ENCODE measurements at regions not wholly inside any gene's neighbourhood (a gene's known extent, or its start where the extent isn't known, plus 50 kb on each side); places are given as distances from the start of the nearest gene placed in this dataset.
A peak's percentile ranks its signal among the peaks of the same experiment; 100 is the strongest.

DNA sequence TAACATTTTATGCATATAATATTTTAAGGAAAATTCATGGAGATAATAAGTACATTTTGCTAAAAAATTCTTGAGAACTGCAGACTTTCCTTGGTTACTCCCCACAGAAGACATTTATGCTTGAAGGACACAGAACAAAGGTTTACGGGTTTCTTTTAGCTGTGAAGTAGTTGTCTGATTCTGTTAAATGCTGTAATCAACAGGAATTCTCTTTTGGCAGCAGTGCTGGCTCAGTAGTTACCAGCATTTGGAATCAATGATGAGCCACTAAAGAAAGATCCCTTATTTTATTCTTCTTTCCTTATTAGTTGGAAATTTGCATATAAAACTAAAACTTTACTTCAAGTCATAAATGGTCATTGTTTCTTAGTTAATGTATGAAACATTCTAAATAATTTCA lies 199.3 kb upstream of the FAT4 start:
- no peak overlapping the region for H3K4me3 Mint-ChIP-seq (ENCODE audit: low read depth)
- H3K27ac Mint-ChIP-seq, result no peak overlapping the region
- TF ChIP-seq, protein P1, sequence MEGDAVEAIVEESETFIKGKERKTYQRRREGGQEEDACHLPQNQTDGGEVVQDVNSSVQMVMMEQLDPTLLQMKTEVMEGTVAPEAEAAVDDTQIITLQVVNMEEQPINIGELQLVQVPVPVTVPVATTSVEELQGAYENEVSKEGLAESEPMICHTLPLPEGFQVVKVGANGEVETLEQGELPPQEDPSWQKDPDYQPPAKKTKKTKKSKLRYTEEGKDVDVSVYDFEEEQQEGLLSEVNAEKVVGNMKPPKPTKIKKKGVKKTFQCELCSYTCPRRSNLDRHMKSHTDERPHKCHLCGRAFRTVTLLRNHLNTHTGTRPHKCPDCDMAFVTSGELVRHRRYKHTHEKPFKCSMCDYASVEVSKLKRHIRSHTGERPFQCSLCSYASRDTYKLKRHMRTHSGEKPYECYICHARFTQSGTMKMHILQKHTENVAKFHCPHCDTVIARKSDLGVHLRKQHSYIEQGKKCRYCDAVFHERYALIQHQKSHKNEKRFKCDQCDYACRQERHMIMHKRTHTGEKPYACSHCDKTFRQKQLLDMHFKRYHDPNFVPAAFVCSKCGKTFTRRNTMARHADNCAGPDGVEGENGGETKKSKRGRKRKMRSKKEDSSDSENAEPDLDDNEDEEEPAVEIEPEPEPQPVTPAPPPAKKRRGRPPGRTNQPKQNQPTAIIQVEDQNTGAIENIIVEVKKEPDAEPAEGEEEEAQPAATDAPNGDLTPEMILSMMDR (IDR thresholded peaks at IDR 0.05; ENCODE audit: unreplicated experiment), result no peak
- no peaks in the 10 kb centered on the region for H3K36me3 Mint-ChIP-seq (ENCODE audit: insufficient read depth)
- H3K27me3 Mint-ChIP-seq, result no peaks in the 10 kb centered on the region
- H3K9me3 Mint-ChIP-seq (ENCODE audit: low read depth), result no peaks in the 10 kb centered on the region
- no peak for DNase-seq (ENCODE audit: low spot score, unreplicated experiment)
- peaks cover 4% of the 10 kb centered on the region for H3K4me1 Mint-ChIP-seq (ENCODE audit: low read depth)

DNA sequence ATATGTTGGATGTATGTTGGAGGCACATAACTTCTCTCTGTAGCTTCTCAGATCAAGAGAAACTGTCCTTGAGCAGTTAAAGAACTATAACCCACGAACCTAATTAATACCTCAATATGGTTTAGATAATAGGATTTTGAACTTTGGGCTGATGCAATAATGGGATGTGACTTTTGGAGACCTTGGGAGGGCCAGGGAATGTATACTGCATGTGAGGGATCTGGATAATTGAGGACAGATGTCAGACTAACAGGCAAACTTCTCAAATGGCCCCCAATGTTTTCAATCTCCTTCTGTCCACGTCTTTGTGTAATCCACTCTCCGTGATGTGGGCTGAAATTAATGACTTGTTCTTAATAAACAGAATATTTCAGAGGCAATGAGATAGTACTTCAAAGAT lies 202.2 kb upstream of the FAT4 start:
- TF ChIP-seq, protein P1 (IDR thresholded peaks at IDR 0.05; ENCODE audit: unreplicated experiment), result no peak
- H3K27me3 Mint-ChIP-seq, result no peaks in the 10 kb centered on the region
- no peaks in the 10 kb centered on the region for H3K36me3 Mint-ChIP-seq (ENCODE audit: insufficient read depth)
- no peak overlapping the region for H3K4me3 Mint-ChIP-seq (ENCODE audit: low read depth)
- no peaks in the 10 kb centered on the region for H3K9me3 Mint-ChIP-seq (ENCODE audit: low read depth)
- DNase-seq (ENCODE audit: low spot score, unreplicated experiment), result no peak
- H3K27ac Mint-ChIP-seq, result no peak overlapping the region
- H3K4me1 Mint-ChIP-seq (ENCODE audit: low read depth), result peaks cover 4% of the 10 kb centered on the region

DNA sequence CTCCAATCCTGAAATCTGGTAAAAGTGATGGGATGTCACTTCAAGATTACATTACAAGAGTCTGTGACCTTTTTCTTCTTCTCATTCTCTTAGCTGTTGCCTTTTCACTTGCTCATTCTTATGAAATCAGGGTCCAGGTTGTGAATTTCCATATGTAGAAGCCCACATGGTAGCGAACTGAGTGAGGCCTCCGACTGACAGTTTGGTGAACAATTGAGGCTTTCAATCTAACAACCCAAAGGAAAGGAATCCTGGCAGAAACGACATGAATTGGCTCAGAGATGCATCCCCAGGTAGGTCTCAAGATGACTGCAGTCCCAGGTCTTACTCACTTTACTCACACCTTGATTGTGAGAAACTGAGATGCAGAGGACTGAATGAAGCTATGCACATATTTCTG lies 203.4 kb upstream of the FAT4 start:
- Mint-ChIP-seq H3K27ac (no peak overlapping the region), H3K4me3 (ENCODE audit: low read depth) (no peak overlapping the region), H3K4me1 (ENCODE audit: low read depth) (peaks cover 1% of the 10 kb centered on the region), H3K9me3 (ENCODE audit: low read depth) (no peaks in the 10 kb centered on the region), H3K36me3 (ENCODE audit: insufficient read depth) (no peaks in the 10 kb centered on the region), H3K27me3 (no peaks in the 10 kb centered on the region)
- TF ChIP-seq, protein P1 (IDR thresholded peaks at IDR 0.05; ENCODE audit: unreplicated experiment), result no peak
- DNase-seq (ENCODE audit: low spot score, unreplicated experiment), result no peak

DNA sequence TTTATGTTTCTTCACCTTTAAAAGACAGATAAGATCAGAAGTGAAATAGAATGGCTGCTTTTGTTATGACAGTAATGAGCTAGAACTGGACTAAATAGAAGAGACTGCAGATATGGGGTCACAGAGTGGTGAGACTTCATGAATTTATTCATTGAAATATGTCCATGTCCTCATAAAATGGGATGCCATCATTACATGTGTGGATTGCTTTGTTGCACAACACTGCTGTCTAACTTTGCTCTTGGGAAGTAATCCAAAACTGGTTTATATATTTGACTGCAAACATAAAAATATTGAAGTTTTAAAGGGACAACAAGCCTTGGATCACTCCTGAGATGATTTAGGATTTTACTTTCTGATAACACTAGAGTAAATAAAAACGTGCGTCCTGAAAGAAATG lies 209.2 kb upstream of the FAT4 start:
- H3K4me3 Mint-ChIP-seq (ENCODE audit: low read depth), result no peak overlapping the region
- TF ChIP-seq, protein P1 (IDR thresholded peaks at IDR 0.05; ENCODE audit: unreplicated experiment), result no peak
- no peak for DNase-seq (ENCODE audit: low spot score, unreplicated experiment)

DNA sequence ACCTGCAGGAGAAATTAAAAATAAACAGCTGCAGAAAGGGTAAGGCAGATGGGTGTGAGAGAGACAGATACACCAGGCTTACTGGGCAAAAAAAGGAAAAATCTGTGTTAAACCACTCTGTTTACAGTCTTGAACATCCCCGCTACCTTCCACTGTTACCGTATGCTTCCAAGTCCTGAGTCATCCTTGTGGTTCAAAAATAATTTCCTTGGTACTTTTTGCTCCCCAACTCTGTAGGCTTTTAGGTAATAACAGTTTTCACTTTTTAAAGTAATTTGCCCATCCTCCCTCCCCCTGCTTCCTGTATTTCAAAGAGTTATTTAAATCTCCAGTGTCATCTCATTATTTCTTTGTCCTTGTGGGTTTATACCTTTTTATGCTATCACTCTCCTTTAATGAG lies 210.1 kb upstream of the FAT4 start:
- Mint-ChIP-seq H3K27ac (peak overlapping the region; percentile 53), H3K4me1 (ENCODE audit: low read depth) (peaks cover 1% of the 10 kb centered on the region), H3K9me3 (ENCODE audit: low read depth) (no peaks in the 10 kb centered on the region), H3K36me3 (ENCODE audit: insufficient read depth) (no peaks in the 10 kb centered on the region), H3K4me3 (ENCODE audit: low read depth) (no peak overlapping the region), H3K27me3 (no peaks in the 10 kb centered on the region)
- TF ChIP-seq, protein P1 (IDR thresholded peaks at IDR 0.05; ENCODE audit: unreplicated experiment), result no peak
- DNase-seq (ENCODE audit: low spot score, unreplicated experiment), result no peak

More for the DNA sequence above, 209.2 kb upstream of the FAT4 start:
- no peak overlapping the region for H3K27ac Mint-ChIP-seq
- no peaks in the 10 kb centered on the region for H3K27me3 Mint-ChIP-seq
- H3K9me3 Mint-ChIP-seq (ENCODE audit: low read depth), result no peaks in the 10 kb centered on the region
- H3K36me3 Mint-ChIP-seq (ENCODE audit: insufficient read depth), result no peaks in the 10 kb centered on the region
- peaks cover 1% of the 10 kb centered on the region for H3K4me1 Mint-ChIP-seq (ENCODE audit: low read depth)
